GM21423 (cell line): ENCODE measurements at regions not wholly inside any gene's neighbourhood (a gene's known extent, or its start where the extent isn't known, plus 50 kb on each side); places are given as distances from the start of the nearest gene placed in this dataset.
"Not testable (repeated sequence)": the region's sequence is repeated elsewhere in the genome, so short reads cannot be mapped to it uniquely, and the experiment has no call there.

Experiments
- ATAC-seq: cut with Tn5 transposase; IDR thresholded peaks from one replicate; pipeline ENCODE4 v1.9.1; 2021; ENCODE audit warnings: mild to moderate bottlenecking, moderate library complexity; ENCODE audit not compliant: unreplicated experiment

DNA sequence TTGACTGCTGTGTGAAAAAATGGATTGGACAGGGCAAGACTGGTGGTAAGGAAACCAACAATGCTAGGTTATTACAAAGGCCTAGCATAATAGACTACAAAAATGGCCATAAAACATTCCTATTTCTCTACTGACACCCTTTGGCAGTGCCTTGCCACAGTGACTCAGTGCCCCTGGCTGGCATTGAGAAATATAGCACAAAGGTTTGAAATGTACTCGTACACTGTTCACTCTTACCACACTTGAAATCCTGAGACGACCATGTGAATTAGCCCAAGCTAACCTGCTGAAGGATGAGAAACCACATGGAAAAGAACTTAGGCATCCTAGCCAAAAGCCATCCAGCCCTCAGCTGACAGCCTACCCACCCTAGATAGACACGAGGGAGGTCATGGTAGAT is 149.8 kb upstream of the PALMD start:
- no peak for ATAC-seq

DNA sequence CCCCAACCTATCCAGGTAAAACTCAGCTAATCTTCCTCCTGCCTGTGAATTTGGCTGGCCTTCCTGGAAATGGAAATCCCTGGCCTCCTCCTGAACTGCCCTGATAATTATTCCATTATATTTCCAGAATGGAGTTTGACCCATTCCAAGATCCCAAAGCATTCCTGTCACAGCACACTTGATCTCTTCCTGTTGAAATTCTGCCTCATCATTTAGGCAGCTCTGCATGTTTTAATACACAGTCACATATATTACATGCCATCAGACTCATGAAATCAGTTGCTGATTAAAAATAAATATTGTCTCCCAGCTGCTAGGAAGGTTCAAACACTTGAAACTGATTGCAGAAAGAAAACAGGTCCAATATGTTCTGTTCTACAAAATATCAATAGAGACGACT is 148.2 kb upstream of the PALMD start:
- ATAC-seq, result no peak

DNA sequence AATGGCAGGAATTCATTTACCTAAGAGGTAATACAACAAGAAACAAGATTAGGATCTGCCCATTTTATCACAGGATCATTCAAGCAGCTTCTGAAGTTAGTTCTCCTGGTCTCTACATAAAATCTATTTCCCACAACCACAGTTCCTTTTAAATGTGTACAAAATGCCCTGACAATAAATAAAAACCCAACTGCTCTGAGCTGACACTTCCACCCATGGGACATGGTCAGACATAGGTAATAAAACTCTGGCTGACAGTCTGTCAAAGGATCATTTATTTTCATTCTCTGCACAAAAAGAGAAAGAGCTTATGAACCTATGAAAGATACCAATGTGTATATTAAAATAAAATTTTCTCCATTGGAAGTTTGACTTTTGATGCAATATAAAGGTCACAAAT is 145.4 kb upstream of the PALMD start:
- ATAC-seq, result no peak

DNA sequence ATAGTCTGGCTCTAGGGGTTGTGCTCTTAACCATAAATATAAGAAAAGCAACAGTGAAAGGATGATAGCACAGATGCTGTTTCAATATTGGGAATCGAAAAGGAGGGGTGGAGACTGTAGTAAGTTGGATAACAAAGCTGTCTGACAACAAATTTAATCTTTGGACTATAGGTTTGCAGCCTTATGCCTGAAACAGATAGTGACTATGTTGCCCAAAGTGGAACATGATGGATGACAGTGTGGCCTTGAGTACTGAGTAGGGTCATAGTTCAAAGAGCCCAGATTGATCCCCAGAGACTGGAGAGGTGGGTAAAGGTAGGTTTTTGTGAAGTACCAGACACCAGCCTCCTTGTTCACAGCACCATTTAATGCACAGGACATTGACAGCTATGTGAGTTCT is 144.0 kb upstream of the PALMD start:
- ATAC-seq, result no peak

DNA sequence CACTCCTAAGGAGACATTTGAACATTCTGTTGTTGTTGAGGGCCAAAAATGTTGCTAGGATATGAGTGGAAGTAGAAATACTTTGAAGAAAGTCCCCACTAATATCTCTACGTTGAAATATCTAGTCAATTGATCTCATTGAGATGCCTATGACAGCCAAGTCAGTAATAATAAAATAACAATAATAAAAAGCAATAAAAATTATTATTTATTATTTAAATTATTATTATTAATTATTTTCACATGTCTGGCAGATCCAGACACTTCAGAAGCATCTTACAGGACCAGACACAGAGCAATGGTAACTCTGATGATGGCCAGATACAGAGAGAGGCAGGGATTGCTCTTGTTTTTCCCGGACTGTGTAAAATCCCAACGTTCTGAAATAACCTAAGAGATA is 143.5 kb upstream of the PALMD start:
- ATAC-seq, result no peak

DNA sequence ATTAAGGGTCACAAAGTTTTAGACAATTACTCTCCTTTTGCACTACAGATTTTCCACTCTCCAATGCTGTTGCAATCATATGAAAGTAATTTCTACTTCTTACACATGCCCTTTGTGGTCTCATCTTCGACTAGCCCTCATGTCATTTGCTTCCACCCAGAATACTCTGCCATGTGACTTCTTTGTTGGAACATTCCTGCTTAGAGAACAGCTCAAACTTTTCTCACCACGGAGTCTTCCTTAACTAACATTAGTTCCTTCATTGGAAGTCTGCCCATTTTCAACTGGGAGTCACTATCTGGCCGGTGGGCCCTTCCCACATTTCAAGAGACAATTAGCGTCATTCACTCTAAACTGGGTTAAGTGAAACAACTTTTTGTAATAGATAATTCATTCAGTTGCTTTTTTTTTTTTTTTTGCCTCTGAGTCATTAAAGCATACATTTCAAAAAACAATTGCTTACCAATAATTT is 142.6 kb upstream of the PALMD start:
- no peak for ATAC-seq

DNA sequence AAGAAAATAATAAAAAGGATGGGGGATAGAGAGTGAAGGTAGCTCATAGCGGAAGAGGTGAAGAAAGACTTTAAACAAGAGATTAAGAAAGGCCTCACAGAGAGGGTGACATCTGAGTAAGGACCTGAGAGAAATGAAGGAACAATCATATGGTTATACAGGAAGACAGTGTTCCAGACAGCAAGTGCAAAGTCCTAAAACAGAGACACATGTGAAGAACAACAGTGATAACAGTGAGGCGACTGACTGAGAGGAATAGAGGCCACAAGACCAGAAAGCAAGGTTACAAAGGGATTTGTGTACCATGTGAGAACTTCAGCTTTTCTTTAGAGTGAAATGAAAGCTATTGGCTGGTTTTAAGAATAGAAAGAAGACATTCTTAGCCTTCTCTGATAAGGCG is 141.6 kb upstream of the PALMD start:
- no peak for ATAC-seq

DNA sequence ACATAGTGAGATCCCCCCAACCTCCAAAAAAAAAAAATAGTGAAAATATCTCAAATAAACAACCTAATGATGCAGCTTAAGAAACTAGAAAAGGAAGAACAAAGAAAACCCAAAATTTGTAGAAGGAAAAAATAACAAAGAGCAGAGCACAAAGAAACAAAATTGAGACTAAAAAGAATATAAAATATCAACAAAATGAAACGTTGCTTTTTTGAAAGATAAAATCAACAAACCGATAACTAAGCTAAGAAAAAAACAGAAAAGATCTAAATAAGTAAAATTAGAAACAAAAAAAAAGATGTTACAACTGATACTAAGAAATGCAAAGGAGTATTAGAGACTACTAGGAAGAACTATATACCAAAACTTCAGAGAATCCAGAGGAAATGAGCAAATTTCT is 139.3 kb upstream of the PALMD start:
- no peak for ATAC-seq

DNA sequence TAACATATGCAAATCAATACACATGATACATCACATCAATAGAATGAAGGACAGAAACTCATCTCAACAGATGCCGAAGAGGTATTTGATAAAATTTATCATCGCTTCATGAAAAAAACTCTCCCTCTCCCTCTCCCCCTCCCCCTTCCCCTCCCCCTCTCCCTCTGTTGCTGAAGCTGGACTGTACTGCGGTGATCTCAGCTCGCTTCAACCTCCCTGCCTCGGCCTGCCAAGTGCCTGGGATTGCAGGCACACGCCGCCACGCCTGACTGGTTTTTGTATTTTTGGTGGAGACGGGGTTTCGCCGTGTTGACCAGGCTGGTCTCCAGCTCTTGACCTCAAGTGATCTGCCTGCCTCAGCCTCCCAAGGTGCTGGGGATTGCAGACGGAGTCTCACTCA is 138.5 kb upstream of the PALMD start:
- not testable (repeated sequence) for ATAC-seq

DNA sequence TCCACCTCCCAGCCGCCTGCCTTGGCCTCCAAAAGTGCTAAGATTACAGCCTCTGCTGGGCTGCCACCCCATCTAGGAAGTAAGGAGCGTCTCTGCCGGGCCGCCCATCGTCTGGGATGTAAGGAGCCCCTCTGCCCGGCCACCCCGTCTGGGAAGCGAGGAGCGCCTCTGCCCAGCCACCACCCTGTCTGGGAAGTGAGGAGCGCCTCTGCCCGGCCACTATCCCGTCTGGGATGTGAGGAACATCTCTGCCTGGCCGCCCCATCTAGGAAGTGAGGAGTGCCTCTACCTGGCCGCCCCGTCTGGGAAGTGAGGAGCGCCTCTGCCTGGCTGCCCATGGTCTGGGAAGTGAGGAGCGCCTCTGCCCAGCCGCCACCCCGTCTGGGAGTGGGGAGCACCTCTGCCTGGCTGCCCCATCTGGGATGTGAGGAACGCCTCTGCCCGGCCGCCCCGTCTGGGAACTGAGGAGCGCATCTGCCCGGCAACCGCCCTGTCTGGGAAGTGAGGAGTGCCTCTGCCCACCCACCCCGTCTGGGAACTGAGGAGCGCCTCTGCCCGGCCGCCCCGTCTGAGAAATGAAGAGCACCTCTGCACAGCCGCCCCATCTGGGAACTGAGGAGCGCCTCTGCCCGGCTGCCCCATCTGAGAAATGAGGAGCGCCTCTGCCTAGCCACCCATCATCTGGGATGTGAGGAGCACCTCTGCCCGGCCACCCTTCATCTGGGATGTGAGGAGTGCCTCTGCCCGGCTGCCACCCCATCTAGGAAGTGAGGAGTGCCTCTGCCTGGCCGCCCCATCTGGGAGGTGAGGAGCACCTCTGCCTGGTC is 137.8 kb upstream of the PALMD start:
- no peak for ATAC-seq

DNA sequence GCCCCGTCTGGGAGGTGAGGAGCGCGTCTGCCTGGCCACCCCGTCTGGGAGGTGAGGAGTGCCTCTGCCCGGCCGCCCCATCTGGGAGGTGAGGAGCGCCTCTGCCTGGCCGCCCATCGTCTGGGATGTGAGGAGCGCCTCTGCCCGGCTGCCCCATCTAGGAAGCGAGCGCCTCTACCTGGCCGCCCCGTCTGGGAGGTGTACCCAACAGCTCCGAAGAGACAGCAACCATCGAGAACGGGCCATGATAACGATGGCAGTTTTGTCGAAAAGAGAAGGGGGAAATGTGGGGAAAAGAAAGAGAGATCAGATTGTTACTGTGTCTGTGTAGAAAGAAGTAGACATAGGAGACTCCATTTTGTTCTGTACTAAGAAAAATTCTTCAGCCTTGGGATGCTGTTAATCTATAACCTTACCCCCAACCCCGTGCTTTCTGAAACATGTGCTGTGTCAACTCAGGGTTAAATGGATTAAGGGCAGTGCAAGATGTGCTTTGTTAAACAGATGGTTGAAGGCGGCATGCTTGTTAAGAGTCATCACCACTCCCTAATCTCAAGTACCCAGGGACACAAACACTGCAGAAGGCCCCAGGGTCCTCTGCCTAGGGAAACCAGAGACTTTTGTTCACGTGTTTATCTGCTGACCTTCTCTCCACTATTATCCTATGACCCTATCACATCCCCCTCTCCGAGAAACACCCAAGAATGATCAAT is 137.0 kb upstream of the PALMD start:
- ATAC-seq, result not testable (repeated sequence)

DNA sequence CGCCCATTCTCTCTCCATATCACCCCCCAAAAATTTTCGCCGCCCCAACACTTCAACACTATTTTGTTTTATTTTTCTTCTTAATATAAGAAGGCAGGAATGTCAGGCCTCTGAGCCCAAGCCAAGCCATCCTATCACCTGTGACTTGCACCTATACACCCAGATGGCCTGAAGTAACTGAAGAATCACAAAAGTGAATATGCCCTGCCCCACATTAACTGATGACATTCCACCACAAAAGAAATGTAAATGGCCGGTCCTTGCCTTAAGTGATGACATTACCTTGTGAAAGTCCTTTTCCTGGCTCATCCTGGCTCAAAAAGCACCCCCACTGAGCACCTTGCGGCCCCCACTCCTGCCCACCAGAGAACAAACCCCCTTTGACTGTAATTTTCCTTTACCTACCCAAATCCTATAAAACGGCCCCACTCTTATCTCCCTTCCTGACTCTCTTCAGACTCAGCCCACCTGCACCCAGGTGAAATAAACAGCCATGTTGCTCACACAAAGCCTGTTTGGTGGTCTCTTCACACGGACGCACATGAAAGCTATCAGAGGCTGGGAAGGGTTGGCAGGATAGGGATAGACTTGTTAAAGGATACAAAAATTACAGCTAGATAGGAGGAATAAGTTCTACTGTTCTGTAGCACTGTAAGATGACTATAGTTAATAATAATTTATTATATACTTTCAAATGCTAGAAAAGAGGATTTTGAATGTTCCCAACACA is 130.9 kb upstream of the PALMD start:
- not testable (repeated sequence) for ATAC-seq

DNA sequence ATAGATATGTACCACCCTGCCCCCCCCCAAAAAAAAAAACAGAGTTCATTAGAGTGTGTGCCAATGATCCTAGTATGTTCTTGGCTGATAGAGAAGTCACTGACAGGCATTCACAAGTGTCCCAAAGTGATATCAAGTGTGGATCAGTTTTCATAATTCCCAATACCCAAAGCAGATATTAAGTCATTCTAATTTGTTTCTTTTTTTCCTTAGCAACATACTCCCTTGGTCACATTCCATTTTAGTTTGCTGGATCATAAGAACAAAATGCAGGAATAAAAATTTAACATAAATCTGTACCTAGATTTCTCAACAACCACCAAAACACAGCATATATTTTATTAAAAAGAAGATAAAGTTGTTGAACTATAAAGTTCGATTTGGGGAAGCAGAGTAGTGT is 129.8 kb upstream of the PALMD start:
- no peak for ATAC-seq

DNA sequence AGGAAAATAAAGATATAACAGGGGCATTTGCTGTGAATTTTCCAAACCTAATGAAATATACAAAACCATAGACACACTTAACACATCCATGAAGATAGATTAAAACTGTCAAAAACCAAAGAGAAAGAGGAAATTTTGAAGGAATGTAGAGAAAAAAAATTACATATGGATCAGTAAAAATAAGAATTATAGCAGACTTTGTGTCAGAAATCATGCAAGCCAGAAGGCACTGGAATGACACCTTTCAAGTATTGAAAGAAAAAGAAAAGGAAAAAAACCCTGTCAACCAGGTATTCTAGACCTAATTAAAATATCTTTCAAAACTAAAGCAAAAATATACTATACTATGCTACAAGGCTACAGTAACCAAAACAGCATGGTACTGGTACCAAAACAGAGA is 125.8 kb upstream of the PALMD start:
- ATAC-seq, result no peak

DNA sequence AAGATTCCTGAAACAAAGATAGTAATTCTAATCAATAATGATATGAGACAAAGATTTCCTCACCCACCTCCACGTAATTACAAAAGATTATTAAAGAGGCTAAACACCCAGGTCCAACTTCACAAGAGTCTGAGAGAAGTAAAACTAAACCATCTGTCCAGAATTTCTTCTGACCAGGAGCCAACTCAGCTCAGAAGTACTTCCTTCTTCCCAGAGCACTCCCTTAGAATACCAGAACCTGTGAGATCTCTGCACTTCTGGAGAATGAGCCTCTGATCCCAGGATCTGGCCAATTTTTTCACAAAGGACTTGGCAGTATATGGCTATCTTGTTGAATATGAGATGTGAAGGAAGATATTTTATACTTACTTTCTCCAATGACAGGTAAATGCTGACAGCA is 120.6 kb upstream of the PALMD start:
- ATAC-seq, result no peak

DNA sequence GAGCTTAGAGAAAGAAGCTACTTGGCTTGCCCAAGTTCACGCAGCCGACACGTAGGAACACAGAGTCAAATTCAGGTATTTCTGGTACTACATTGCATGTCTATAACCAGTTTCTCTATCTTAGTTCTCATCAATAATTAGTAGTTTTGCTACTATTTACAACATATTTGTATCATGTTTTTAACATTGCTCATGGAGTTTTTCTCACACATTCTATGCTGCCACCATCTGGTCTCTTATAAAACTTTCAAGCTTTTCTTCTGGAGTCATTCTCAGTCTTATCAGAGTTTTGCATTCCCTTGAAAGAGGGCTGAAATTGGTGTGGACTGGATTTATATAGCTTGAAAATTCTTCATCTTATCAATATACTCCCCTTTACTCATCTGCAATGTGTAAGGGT is 118.8 kb upstream of the PALMD start:
- ATAC-seq, result no peak

DNA sequence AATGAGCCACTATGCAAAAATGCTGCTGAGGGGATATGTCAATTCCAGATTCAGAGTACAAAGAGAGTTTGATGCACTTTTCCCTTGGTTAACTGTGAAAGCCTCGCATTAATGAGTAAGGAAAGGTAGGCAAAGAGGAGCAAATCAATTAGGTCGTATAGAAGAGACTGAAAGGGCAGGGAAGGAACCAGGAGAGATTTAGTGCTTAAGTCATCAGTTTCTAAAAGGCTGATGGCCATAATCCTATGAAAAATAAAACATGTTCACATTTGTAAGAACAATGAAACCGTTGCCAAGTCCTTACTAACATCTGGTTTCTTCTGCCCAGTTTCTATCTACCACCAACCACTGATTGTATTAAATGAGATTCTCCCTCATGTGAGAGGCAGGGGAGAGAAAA is 118.4 kb upstream of the PALMD start:
- ATAC-seq, result no peak

DNA sequence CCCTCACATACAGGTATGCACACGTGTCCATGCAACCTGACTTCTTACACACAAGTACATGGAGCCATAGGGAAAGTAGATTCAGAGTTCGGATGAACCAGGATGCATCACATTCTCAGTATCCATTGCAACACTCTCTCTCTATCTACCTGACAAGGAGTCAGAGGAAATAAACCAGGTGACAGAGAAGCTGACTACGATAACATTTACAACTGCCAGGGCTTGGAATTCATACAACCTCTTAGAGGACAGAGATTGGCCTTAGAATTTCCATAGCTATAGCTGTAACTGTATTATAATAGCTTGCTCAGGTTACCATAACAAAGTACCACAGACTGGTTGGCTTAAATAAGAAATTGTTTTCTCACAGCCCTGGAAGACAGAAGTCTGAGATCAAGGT is 116.9 kb upstream of the PALMD start:
- ATAC-seq, result no peak

DNA sequence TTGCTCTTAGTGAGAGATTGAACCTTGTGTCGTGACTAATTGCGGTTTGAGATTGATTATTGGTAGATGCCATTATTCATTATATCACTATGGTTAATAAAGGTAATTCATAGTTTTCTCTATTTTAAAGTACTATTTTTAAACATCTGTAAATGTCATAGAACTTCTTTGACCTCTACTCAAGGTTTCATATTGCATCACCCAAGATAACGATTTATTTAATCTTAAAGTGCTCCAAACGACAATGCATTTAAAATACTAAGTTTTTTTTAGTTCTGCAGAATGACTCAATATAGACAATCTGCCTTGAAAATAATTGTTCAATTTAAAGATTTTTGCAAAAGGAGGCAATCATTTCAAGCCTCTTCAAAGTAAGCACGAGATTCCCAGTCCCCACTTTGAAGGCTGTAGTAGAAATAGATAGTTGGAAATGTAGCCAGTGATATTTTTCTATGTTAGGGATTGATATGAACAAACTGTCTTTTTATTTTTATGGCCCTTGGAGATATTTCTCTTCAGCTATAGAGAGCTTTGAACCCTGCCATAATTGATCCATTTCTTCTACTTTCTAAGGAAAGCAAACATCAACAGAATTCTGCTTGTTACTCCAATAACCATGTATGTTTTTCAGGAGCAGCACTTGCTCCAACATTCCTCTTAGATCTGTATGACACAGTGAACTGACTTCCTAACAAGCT is 114.2 kb upstream of the PALMD start:
- ATAC-seq, result no peak

DNA sequence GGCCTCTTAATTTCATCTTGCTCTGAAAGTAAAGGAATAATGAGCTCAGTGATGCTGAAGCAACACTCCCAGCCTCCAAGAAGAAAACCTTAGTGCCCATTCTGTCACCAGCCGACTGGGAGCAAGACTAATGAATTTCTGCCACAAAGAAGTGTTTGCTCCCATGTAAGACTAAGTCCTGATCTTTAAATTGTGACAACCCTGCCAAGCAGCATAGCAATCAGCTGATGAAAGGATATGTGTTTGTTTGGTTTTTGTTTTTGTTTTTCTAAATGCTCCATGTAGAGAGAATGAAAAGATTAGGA is 113.7 kb upstream of the PALMD start:
- no peak for ATAC-seq

DNA sequence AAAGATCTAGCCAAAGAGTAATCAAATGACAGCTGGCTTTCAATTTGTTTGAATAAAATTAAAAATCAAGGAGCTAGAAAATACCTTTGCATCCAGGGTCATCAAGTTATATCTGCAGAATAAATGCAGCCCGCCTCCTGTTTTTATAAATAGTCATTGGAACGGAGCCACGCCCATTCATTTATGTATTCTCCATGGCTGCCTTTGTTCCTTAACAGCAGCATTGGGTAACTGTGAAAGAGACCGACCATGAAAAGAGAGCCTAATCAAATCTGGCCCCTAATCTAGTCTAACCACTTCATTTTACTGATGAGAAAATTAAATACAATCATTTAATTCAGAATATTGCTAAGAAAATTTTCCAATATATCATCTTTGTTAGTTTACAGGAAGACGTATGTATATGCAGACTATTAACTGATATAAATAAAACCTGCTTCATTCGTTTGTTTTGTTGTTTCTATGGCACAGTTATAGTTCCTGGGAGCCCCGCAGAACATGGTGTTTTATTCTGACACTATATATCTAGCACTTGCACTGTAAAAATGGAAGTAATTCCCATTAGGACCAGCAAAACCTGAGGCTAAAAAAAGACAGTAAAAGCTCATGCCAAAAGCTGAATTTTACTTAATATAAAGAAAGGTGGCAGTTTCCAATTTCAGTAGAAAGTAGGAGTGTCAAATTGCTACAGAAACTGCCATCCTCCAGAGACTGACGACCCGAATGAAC is 111.8 kb upstream of the PALMD start:
- ATAC-seq, result no peak
